ENCODE measurements at regions not wholly inside any gene's neighbourhood (a gene's known extent, or its start where the extent isn't known, plus 50 kb on each side); places are given as distances from the start of the nearest gene placed in this dataset.

- TF ChIP-seq MYC (IDR thresholded peaks at IDR 0.05; ENCODE audit: low read depth, low read length) (no peak), POLR2A (IDR thresholded peaks at IDR 0.05; ENCODE audit: extremely low read depth, insufficient read length) (no peak)
- TF ChIP-seq, protein P1, sequence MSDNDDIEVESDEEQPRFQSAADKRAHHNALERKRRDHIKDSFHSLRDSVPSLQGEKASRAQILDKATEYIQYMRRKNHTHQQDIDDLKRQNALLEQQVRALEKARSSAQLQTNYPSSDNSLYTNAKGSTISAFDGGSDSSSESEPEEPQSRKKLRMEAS (IDR thresholded peaks at IDR 0.05; ENCODE audit: low read depth, low read length): no peak
- TF ChIP-seq, protein P2, sequence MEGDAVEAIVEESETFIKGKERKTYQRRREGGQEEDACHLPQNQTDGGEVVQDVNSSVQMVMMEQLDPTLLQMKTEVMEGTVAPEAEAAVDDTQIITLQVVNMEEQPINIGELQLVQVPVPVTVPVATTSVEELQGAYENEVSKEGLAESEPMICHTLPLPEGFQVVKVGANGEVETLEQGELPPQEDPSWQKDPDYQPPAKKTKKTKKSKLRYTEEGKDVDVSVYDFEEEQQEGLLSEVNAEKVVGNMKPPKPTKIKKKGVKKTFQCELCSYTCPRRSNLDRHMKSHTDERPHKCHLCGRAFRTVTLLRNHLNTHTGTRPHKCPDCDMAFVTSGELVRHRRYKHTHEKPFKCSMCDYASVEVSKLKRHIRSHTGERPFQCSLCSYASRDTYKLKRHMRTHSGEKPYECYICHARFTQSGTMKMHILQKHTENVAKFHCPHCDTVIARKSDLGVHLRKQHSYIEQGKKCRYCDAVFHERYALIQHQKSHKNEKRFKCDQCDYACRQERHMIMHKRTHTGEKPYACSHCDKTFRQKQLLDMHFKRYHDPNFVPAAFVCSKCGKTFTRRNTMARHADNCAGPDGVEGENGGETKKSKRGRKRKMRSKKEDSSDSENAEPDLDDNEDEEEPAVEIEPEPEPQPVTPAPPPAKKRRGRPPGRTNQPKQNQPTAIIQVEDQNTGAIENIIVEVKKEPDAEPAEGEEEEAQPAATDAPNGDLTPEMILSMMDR (IDR thresholded peaks at IDR 0.05; ENCODE audit: low read depth, low read length): no peak
- H3K4me3 ChIP-seq (ENCODE audit: low read depth, low read length): no peak overlapping the region
- DNase-seq (ENCODE audit: low read depth): no peak
Observed at GRCh38 chr2:123283431-123283830, 741.7 kb upstream of the CNTNAP5 start.

- no peak for DNase-seq (ENCODE audit: low read depth)
- TF ChIP-seq POLR2A (IDR thresholded peaks at IDR 0.05; ENCODE audit: extremely low read depth, insufficient read length) (no peak), MYC (IDR thresholded peaks at IDR 0.05; ENCODE audit: low read depth, low read length) (no peak)
- TF ChIP-seq, protein P1 (IDR thresholded peaks at IDR 0.05; ENCODE audit: low read depth, low read length): no peak
- TF ChIP-seq, protein P2 (IDR thresholded peaks at IDR 0.05; ENCODE audit: low read depth, low read length): no peak
- H3K4me3 ChIP-seq (ENCODE audit: low read depth, low read length): no peak overlapping the region
Observed at GRCh38 chr2:123303731-123304130, 721.4 kb upstream of the CNTNAP5 start.
